Hematopoietic multipotent progenitor cell treated with erythropoietin and hydrocortisone succinate and interleukin-3 and kit ligand, for 8 days (in vitro differentiated cells): ENCODE measurements at regions not wholly inside any gene's neighbourhood (a gene's known extent, or its start where the extent isn't known, plus 50 kb on each side); places are given as distances from the start of the nearest gene placed in this dataset.

Source experiments
- DNase-seq: peaks from one replicate; pipeline ENCODE4 v3.0.0-alpha.2; 2015

- peak; percentile 75 for DNase-seq
Observed at GRCh38 chrX:124860736-124861135, 458.9 kb upstream of the TEX13C start.

- DNase-seq, result no peak
Observed at GRCh38 chrX:124862301-124862700, 457.4 kb upstream of the TEX13C start.

- DNase-seq, result no peak
Observed at GRCh38 chrX:124863303-124863702, 456.4 kb upstream of the TEX13C start.

GRCh38 chrX:124887572-124887971 lies 432.1 kb upstream of the TEX13C start:
- no peak for DNase-seq

- DNase-seq, result no peak
Observed at GRCh38 chrX:124895947-124896346, 423.7 kb upstream of the TEX13C start.

- no peak for DNase-seq
Observed at GRCh38 chrX:124902953-124903352, 416.7 kb upstream of the TEX13C start.

- no peak for DNase-seq
Observed at GRCh38 chrX:124910611-124911010, 409.1 kb upstream of the TEX13C start.

- DNase-seq, result no peak
Observed at GRCh38 chrX:124917011-124917410, 402.7 kb upstream of the TEX13C start.

- no peak for DNase-seq
Observed at GRCh38 chrX:124925681-124926080, 394.0 kb upstream of the TEX13C start.

GRCh38 chrX:124931241-124931640 lies 388.4 kb upstream of the TEX13C start:
- DNase-seq, result no peak

GRCh38 chrX:124931958-124932357 lies 387.7 kb upstream of the TEX13C start:
- DNase-seq, result peak; percentile 33

GRCh38 chrX:124938715-124939114 lies 381.0 kb upstream of the TEX13C start:
- DNase-seq, result no peak

GRCh38 chrX:124940531-124940930 lies 379.1 kb upstream of the TEX13C start:
- DNase-seq, result no peak

- DNase-seq, result no peak
Observed at GRCh38 chrX:124954402-124954801, 365.3 kb upstream of the TEX13C start.

- no peak for DNase-seq
Observed at GRCh38 chrX:124960454-124960853, 359.2 kb upstream of the TEX13C start.

- DNase-seq, result no peak
Observed at GRCh38 chrX:124963717-124964116, 356.0 kb upstream of the TEX13C start, which contains the start of gene TENM1. Gene TENM1, minus strand, starts transcription at chrX:124963817.

- no peak for DNase-seq
Observed at GRCh38 chrX:124975456-124975855, 344.2 kb upstream of the TEX13C start.

- DNase-seq, result no peak
Observed at GRCh38 chrX:124981420-124981819, 338.3 kb upstream of the TEX13C start.

- no peak for DNase-seq
Observed at GRCh38 chrX:124984140-124984813, 335.4 kb upstream of the TEX13C start.

- no peak for DNase-seq
Observed at GRCh38 chrX:124986284-124986683, 333.4 kb upstream of the TEX13C start.

- no peak for DNase-seq
Observed at GRCh38 chrX:124993735-124994134, 325.9 kb upstream of the TEX13C start.

GRCh38 chrX:124994404-124994803 lies 325.3 kb upstream of the TEX13C start:
- DNase-seq, result no peak

GRCh38 chrX:125003746-125004446 lies 315.8 kb upstream of the TEX13C start:
- DNase-seq, result no peak

- no peak for DNase-seq
Observed at GRCh38 chrX:125004799-125005198, 314.9 kb upstream of the TEX13C start.

- no peak for DNase-seq
Observed at GRCh38 chrX:125005863-125006262, 313.8 kb upstream of the TEX13C start.
